ENCODE measurements at regions not wholly inside any gene's neighbourhood (a gene's known extent, or its start where the extent isn't known, plus 50 kb on each side); places are given as distances from the start of the nearest gene placed in this dataset.

DNA sequence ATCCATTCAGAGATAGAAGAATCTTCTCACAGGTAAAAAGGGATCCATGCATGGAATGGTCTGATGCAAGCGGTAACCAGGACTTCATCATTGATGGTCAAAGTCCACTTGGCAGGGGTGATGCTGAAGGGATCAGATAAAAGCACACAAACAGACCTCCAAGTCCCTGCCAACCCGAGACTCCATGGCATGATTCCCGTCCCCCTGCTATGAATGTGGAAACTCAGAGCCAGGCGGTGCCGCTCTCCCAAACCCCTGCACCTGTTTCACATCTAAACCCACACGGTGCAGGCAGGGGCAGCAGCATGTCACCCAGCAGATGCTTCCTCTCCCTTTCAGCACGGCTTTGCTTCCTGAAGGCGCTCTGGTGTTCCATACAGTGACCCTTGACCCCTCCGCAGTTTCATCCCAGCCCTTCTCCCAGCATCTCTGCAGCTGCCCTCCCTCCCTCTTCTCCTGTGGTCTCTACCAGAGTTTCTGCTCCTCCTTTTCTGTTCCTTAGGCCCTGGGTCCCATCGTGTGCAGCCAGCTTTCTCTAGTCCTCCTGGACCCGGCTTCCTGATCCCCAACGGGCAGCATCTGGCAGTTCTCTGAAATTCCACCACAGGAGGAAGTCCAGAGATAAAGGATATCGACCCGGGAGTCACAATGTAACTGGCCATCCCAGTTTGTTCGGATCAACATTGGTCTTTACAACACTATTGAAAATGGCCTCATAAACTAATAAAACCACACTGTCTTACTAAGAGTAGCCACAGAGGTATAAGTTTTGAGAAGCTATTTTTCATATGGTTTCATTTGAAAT lies 235.0 kb downstream of the TTLL2 start (continued):
- TF ChIP-seq AGO1 (IDR thresholded peaks at IDR 0.05; ENCODE audit: low read depth, low read length, poor library complexity, severe bottlenecking) (no peak), ZNF567 (CRISPR knock-in tag; IDR thresholded peaks at IDR 0.05; ENCODE audit: borderline replicate concordance) (no peak), FLYWCH1 (CRISPR knock-in tag; IDR thresholded peaks at IDR 0.05) (no peak), ZNF777 (CRISPR knock-in tag; IDR thresholded peaks at IDR 0.05) (no peak), CREM (IDR thresholded peaks at IDR 0.05) (no peak), CREM (CRISPR knock-in tag; IDR thresholded peaks at IDR 0.05) (no peak), ZNF549 (CRISPR knock-in tag; IDR thresholded peaks at IDR 0.05) (no peak), KLF11 (CRISPR knock-in tag; IDR thresholded peaks at IDR 0.05) (0 out of 2 replicates have a peak, but pooled peaks have one; percentile 63), ZNF766 (CRISPR knock-in tag; IDR thresholded peaks at IDR 0.05; ENCODE audit: borderline replicate concordance) (no peak), ZNF264 (CRISPR knock-in tag; IDR thresholded peaks at IDR 0.05) (0 out of 2 replicates have a peak, but pooled peaks have one; percentile 36), NFYB (CRISPR knock-in tag; IDR thresholded peaks at IDR 0.05) (0 out of 2 replicates have a peak, but pooled peaks have one; percentile 32), NKX3-1 (CRISPR knock-in tag; IDR thresholded peaks at IDR 0.05) (no peak; the same call in 1 of the 2 replicates), MXI1 (IDR thresholded peaks at IDR 0.05; ENCODE audit: borderline replicate concordance, low read depth, low read length) (peak; percentile 35; the same call in 1 of the 3 replicates), ISX (CRISPR knock-in tag; conservative IDR thresholded peaks at IDR 0.05) (no peak), ZMYM4 (CRISPR knock-in tag; IDR thresholded peaks at IDR 0.05) (peak; percentile 63), ATF7-NPFF (CRISPR knock-in tag; IDR thresholded peaks at IDR 0.05; ENCODE audit: low read depth) (no peak), ZFP36L2 (CRISPR knock-in tag; IDR thresholded peaks at IDR 0.05) (0 out of 2 replicates have a peak, but pooled peaks have one; percentile 69), JUN (CRISPR knock-in tag; IDR thresholded peaks at IDR 0.05) (no peak), ATF1 (CRISPR knock-in tag; IDR thresholded peaks at IDR 0.05) (no peak), PRMT3 (CRISPR knock-in tag; IDR thresholded peaks at IDR 0.05; ENCODE audit: borderline replicate concordance, low read depth) (no peak), NRL (CRISPR knock-in tag; IDR thresholded peaks at IDR 0.05; ENCODE audit: borderline replicate concordance) (0 out of 2 replicates have a peak, but pooled peaks have one; percentile 43), ZNF124 (CRISPR knock-in tag; IDR thresholded peaks at IDR 0.05) (0 out of 2 replicates have a peak, but pooled peaks have one; percentile 35), MYNN (CRISPR knock-in tag; IDR thresholded peaks at IDR 0.05; ENCODE audit: low read depth) (0 out of 2 replicates have a peak, but pooled peaks have one; percentile 75)
- TF ChIP-seq, protein P1, sequence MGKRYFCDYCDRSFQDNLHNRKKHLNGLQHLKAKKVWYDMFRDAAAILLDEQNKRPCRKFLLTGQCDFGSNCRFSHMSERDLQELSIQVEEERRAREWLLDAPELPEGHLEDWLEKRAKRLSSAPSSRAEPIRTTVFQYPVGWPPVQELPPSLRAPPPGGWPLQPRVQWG (CRISPR knock-in tag; IDR thresholded peaks at IDR 0.05; ENCODE audit: borderline replicate concordance, low read depth), result no peak
- TF ChIP-seq, protein P2, sequence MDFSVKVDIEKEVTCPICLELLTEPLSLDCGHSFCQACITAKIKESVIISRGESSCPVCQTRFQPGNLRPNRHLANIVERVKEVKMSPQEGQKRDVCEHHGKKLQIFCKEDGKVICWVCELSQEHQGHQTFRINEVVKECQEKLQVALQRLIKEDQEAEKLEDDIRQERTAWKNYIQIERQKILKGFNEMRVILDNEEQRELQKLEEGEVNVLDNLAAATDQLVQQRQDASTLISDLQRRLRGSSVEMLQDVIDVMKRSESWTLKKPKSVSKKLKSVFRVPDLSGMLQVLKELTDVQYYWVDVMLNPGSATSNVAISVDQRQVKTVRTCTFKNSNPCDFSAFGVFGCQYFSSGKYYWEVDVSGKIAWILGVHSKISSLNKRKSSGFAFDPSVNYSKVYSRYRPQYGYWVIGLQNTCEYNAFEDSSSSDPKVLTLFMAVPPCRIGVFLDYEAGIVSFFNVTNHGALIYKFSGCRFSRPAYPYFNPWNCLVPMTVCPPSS (IDR thresholded peaks at IDR 0.05), result no peak
- TF ChIP-seq, protein P3, sequence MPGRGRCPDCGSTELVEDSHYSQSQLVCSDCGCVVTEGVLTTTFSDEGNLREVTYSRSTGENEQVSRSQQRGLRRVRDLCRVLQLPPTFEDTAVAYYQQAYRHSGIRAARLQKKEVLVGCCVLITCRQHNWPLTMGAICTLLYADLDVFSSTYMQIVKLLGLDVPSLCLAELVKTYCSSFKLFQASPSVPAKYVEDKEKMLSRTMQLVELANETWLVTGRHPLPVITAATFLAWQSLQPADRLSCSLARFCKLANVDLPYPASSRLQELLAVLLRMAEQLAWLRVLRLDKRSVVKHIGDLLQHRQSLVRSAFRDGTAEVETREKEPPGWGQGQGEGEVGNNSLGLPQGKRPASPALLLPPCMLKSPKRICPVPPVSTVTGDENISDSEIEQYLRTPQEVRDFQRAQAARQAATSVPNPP (CRISPR knock-in tag; IDR thresholded peaks at IDR 0.05), result no peak
- TF ChIP-seq, protein P4, sequence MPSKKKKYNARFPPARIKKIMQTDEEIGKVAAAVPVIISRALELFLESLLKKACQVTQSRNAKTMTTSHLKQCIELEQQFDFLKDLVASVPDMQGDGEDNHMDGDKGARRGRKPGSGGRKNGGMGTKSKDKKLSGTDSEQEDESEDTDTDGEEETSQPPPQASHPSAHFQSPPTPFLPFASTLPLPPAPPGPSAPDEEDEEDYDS (CRISPR knock-in tag; IDR thresholded peaks at IDR 0.05), result peak; percentile 27; the same call in 1 of the 2 replicates
